IMR-90 (cell line): ENCODE measurements at regions not wholly inside any gene's neighbourhood (a gene's known extent, or its start where the extent isn't known, plus 50 kb on each side); places are given as distances from the start of the nearest gene placed in this dataset.

Experiments used
- ATAC-seq: fragments of 200-7000 bp; cut with Tn5 transposase; 2 replicates; pipeline ENCODE4 v1.9.1; 2020; ENCODE audit warnings: low read depth, mild to moderate bottlenecking, moderate library complexity
- BruUV-seq: library from RNA; stranded (reverse); fragments of 400-500 nt; replicated peaks from 2 replicates; lab custom pipeline; 2021; lab: Mats Ljungman, UMichigan
- CTCF ChIA-PET: fragments of 300-600 bp; formaldehyde crosslinking; extraction: SDS; loops from one replicate; lab custom pipeline; 2021; ENCODE audit warnings: antibody characterized with exemption; lab: Yijun Ruan, JAX
- POLR2A ChIA-PET: fragments of 300-600 bp; sonication (Branson Sonifier 250); formaldehyde crosslinking; loops from one replicate; lab custom pipeline; 2022; ENCODE audit warnings: antibody characterized with exemption; ENCODE audit not compliant: unreplicated experiment; lab: Charles Lee
- DNase-seq: peaks from one replicate; pipeline ENCODE4 v3.0.0; 2013
- H2AFZ ChIP-seq: replicated peaks from 2 replicates; pipeline ENCODE3; 2013; ENCODE audit warnings: low read length, mild to moderate bottlenecking; ENCODE audit not compliant: poor library complexity
- H2AK5ac ChIP-seq: 2 replicates; pipeline ENCODE4 v1.6.1; 2013; ENCODE audit warnings: low read depth, low read length, inconsistent platforms
- H2AK9ac ChIP-seq: replicated peaks from 2 replicates; pipeline ENCODE3; 2013; ENCODE audit warnings: mild to moderate bottlenecking, low read depth, low read length, moderate library complexity; ENCODE audit not compliant: poor library complexity
- H2BK120ac ChIP-seq: 2 replicates; pipeline ENCODE4 v1.6.1; 2013; ENCODE audit warnings: low read depth, low read length, inconsistent platforms
- H2BK15ac ChIP-seq: 3 replicates; pipeline ENCODE4 v1.6.1; 2013; ENCODE audit warnings: low read depth, low read length, inconsistent platforms
- H2BK20ac ChIP-seq: 2 replicates; pipeline ENCODE4 v1.6.1; 2013; ENCODE audit warnings: low read depth, mild to moderate bottlenecking, inconsistent platforms, low read length, moderate library complexity
- H2BK5ac ChIP-seq: 2 replicates; pipeline ENCODE4 v1.6.1; 2013; ENCODE audit warnings: mild to moderate bottlenecking, low read depth, low read length, inconsistent platforms; ENCODE audit not compliant: poor library complexity, severe bottlenecking
- H3K14ac ChIP-seq: replicated peaks from 2 replicates; pipeline ENCODE4 v1.6.1; 2013; ENCODE audit warnings: low read depth, low read length, inconsistent platforms
- H3K18ac ChIP-seq: 2 replicates; pipeline ENCODE4 v1.6.1; 2013; ENCODE audit warnings: low read depth, low read length, control low read depth
- H3K23ac ChIP-seq: 2 replicates; pipeline ENCODE4 v1.6.1; 2013; ENCODE audit warnings: low read depth, low read length, inconsistent platforms
- H3K27ac ChIP-seq: 2 replicates; pipeline ENCODE4 v1.5.1; 2013; ENCODE audit warnings: mild to moderate bottlenecking, control low read depth, low read length; ENCODE audit not compliant: insufficient read depth
- H3K27me3 ChIP-seq: 2 replicates; pipeline ENCODE4 v1.6.1; 2013; ENCODE audit warnings: low read length; ENCODE audit not compliant: control insufficient read depth, insufficient read depth
- H3K36me3 ChIP-seq: 2 replicates; pipeline ENCODE4 v1.6.1; 2013; ENCODE audit warnings: low read length, mixed read lengths; ENCODE audit not compliant: control insufficient read depth, insufficient read depth
- H3K4ac ChIP-seq: 2 replicates; pipeline ENCODE4 v1.6.1; 2013; ENCODE audit warnings: low read depth, low read length, inconsistent platforms
- H3K4me1 ChIP-seq: 2 replicates; pipeline ENCODE4 v1.6.1; 2013; ENCODE audit warnings: low read length, mixed read lengths; ENCODE audit not compliant: control insufficient read depth, insufficient read depth
- H3K4me2 ChIP-seq: 2 replicates; pipeline ENCODE4 v1.6.1; 2013; ENCODE audit warnings: low read depth, mild to moderate bottlenecking, control low read depth, low read length, moderate library complexity
- H3K4me3 ChIP-seq: 2 replicates; pipeline ENCODE4 v1.5.1; 2013; ENCODE audit warnings: low read depth, mild to moderate bottlenecking, control low read depth, low read length, moderate library complexity; ENCODE audit not compliant: insufficient read depth
- H3K56ac ChIP-seq: 2 replicates; pipeline ENCODE4 v1.6.1; 2013; ENCODE audit warnings: low read length, inconsistent platforms; ENCODE audit not compliant: insufficient read depth; ENCODE audit errors: extremely low read depth
- H3K79me1 ChIP-seq, 2 experiments: 2 replicates each; pipeline ENCODE4 v1.6.1; 2013; ENCODE audit warnings: low read length in 2 of 2, inconsistent platforms in 1 of 2, low read depth in 1 of 2
- H3K9ac ChIP-seq: 2 replicates; pipeline ENCODE4 v1.6.1; 2013; ENCODE audit warnings: low read depth, low read length, control low read depth
- H3K9me1 ChIP-seq: 2 replicates; pipeline ENCODE4 v1.6.1; 2013; ENCODE audit warnings: low read length, inconsistent platforms; ENCODE audit not compliant: insufficient read depth
- H3K9me3 ChIP-seq: 2 replicates; pipeline ENCODE4 v1.6.1; 2013; ENCODE audit warnings: low read length; ENCODE audit not compliant: control insufficient read depth, insufficient read depth
- H4K20me1 ChIP-seq: 2 replicates; pipeline ENCODE4 v1.6.1; 2013; ENCODE audit warnings: low read length, inconsistent platforms; ENCODE audit not compliant: insufficient read depth
- H4K5ac ChIP-seq: 2 replicates; pipeline ENCODE4 v1.6.1; 2013; ENCODE audit warnings: mild to moderate bottlenecking, low read depth, low read length, control low read depth
- H4K8ac ChIP-seq, 2 experiments: 2 replicates each; pipeline ENCODE4 v1.6.1; 2013; ENCODE audit warnings: low read depth in 2 of 2, low read length in 2 of 2, control low read depth in 1 of 2, inconsistent platforms in 1 of 2
- H4K91ac ChIP-seq: 2 replicates; pipeline ENCODE4 v1.6.1; 2013; ENCODE audit warnings: low read depth, low read length, inconsistent platforms; ENCODE audit not compliant: insufficient read depth
- BHLHE40 ChIP-seq: fragments of 150-350 bp; IDR thresholded peaks from 2 replicates; pipeline ENCODE4 v1.6.1; 2016; ENCODE audit warnings: mild to moderate bottlenecking, low read depth, low read length
- CEBPB ChIP-seq: IDR thresholded peaks from 2 replicates; pipeline ENCODE4 v1.6.1; 2012; ENCODE audit warnings: low read depth, low read length, improper control_type of control experiment
- CHD1 ChIP-seq: IDR thresholded peaks from 2 replicates; pipeline ENCODE4 v1.6.1; 2012; ENCODE audit warnings: low read depth, low read length, improper control_type of control experiment
- FOS ChIP-seq: fragments of 150-350 bp; IDR thresholded peaks from 2 replicates; pipeline ENCODE4 v1.6.1; 2016; ENCODE audit warnings: low read depth, low read length
- MAFK ChIP-seq: IDR thresholded peaks from 2 replicates; pipeline ENCODE4 v1.6.1; 2012; ENCODE audit warnings: low read depth, low read length, improper control_type of control experiment
- MAZ ChIP-seq: IDR thresholded peaks from 2 replicates; pipeline ENCODE4 v1.6.1; 2012; ENCODE audit warnings: low read depth, mild to moderate bottlenecking, low read length, improper control_type of control experiment, moderate library complexity, borderline replicate concordance
- NFE2L2 ChIP-seq: fragments of 150-350 bp; IDR thresholded peaks from 2 replicates; pipeline ENCODE4 v1.6.1; 2016; ENCODE audit warnings: low read depth, mild to moderate bottlenecking, low read length
- POLR2A ChIP-seq: IDR thresholded peaks from 2 replicates; pipeline ENCODE4 v1.6.1; 2012; ENCODE audit warnings: mild to moderate bottlenecking, low read depth, low read length
- RAD21 ChIP-seq: IDR thresholded peaks from 2 replicates; pipeline ENCODE4 v1.6.1; 2012; ENCODE audit warnings: low read length, improper control_type of control experiment
- RCOR1 ChIP-seq: IDR thresholded peaks from 2 replicates; pipeline ENCODE4 v1.6.1; 2012; ENCODE audit warnings: mild to moderate bottlenecking, low read length, improper control_type of control experiment; ENCODE audit not compliant: insufficient replicate concordance
- RFX5 ChIP-seq: IDR thresholded peaks from 2 replicates; pipeline ENCODE4 v1.8.0; 2012; ENCODE audit warnings: low read depth, mild to moderate bottlenecking, low read length, moderate library complexity
- SMC3 ChIP-seq: fragments of 150-350 bp; IDR thresholded peaks from 2 replicates; pipeline ENCODE4 v1.6.1; 2016; ENCODE audit warnings: low read depth, mild to moderate bottlenecking, antibody characterized with exemption, low read length, moderate library complexity
- WGBS, 2 experiments: methylation state at CpG; one replicate each; pipeline versions ENCODE4 v1.1.5 to v1.1.7; 2013; ENCODE audit warnings: missing lambda C conversion rate in 2 of 2; ENCODE audit not compliant: insufficient read length in 1 of 2; ENCODE audit errors: extremely low coverage in 2 of 2; 5-methylcytosine and 5-hydroxymethylcytosine counted together
- dilution Hi-C: fragments of 300-500 bp; cut with HindIII; formaldehyde crosslinking; loops from one replicate; pipeline ENCODE4 v1.14.3; 2018; ENCODE audit warnings: low sequenced_read_pairs; ENCODE audit not compliant: unreplicated experiment
- in situ Hi-C: fragments of 300-500 bp; cut with MboI; formaldehyde crosslinking; loops from 3 replicates; pipeline ENCODE4 v1.14.3; 2019; ENCODE audit warnings: low sequenced_read_pairs, inconsistent platforms, mixed read lengths
- intact Hi-C: fragments of 100-400 bp; cut with micrococcal nuclease; formaldehyde crosslinking; loops from 2 replicates; pipeline ENCODE4 v1.10.0; 2022
- TF ChIP-seq, protein P1 (sequence below): conservative IDR thresholded peaks from 2 replicates; pipeline ENCODE4 v1.5.1; 2012; ENCODE audit warnings: mild to moderate bottlenecking, low read depth, low read length, improper control_type of control experiment
- TF ChIP-seq, protein P2 (sequence below): fragments of 150-350 bp; IDR thresholded peaks from 2 replicates; pipeline ENCODE4 v1.6.1; 2016; ENCODE audit warnings: low read depth, mild to moderate bottlenecking, low read length, moderate library complexity, borderline replicate concordance

DNA sequence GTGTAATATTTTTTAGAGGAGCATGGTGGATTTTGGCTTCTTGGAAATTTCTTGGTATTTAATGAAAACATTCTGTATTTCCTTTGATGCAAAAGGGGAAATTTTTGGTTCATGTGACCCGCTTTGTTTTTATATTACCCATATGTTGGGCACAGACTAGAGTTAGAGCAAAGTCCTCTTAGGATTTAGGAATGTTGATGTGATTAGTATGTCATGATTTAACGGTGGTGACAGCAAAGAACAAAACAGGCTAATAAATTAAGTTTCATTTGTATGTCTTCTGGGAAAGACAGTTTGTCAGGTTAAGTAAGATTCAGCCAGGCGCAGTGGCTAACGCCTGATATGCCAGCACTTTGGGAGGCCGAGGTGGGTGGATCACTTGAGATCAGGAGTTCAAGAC is 304.6 kb downstream of the REEP3 start:
- intact Hi-C loops (no loop called here), dilution Hi-C loops (no loop called here), in situ Hi-C loops (no loop called here)
- ATAC-seq (no peak), DNase-seq (no peak)
- H2AK5ac ChIP-seq = no peak overlapping the region
- no peak overlapping the region for H3K27ac ChIP-seq
- no peak overlapping the region for H4K8ac ChIP-seq
- H3K9me3 ChIP-seq = no peaks in the 10 kb centered on the region
- H3K14ac ChIP-seq = no peak overlapping the region
- POLR2A ChIA-PET = no interaction called here
- no peak overlapping the region for H3K18ac ChIP-seq
- WGBS, 2 experiments = no CpG with 5 or more reads among the region's 5 CpGs
- H3K79me1 ChIP-seq = no peaks in the 10 kb centered on the region
- no peak overlapping the region for H3K56ac ChIP-seq
- no peak overlapping the region for H3K23ac ChIP-seq
- no peak overlapping the region for H3K9ac ChIP-seq
- H3K27me3 ChIP-seq = no peaks in the 10 kb centered on the region
- H3K9me1 ChIP-seq = no peaks in the 10 kb centered on the region
- H2AK9ac ChIP-seq = no peak overlapping the region
- H3K36me3 ChIP-seq = no peaks in the 10 kb centered on the region
- H2AFZ ChIP-seq = no peak overlapping the region
- H3K4me3 ChIP-seq = no peak overlapping the region
- no TSS peak for BruUV-seq
- H2BK120ac ChIP-seq = no peak overlapping the region
- no peak for TF ChIP-seq CEBPB
- TF ChIP-seq, protein P1, sequence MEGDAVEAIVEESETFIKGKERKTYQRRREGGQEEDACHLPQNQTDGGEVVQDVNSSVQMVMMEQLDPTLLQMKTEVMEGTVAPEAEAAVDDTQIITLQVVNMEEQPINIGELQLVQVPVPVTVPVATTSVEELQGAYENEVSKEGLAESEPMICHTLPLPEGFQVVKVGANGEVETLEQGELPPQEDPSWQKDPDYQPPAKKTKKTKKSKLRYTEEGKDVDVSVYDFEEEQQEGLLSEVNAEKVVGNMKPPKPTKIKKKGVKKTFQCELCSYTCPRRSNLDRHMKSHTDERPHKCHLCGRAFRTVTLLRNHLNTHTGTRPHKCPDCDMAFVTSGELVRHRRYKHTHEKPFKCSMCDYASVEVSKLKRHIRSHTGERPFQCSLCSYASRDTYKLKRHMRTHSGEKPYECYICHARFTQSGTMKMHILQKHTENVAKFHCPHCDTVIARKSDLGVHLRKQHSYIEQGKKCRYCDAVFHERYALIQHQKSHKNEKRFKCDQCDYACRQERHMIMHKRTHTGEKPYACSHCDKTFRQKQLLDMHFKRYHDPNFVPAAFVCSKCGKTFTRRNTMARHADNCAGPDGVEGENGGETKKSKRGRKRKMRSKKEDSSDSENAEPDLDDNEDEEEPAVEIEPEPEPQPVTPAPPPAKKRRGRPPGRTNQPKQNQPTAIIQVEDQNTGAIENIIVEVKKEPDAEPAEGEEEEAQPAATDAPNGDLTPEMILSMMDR = no peak
- TF ChIP-seq CHD1 = no peak
- TF ChIP-seq POLR2A = no peak
- TF ChIP-seq NFE2L2 = no peak
- no peak for TF ChIP-seq FOS
- TF ChIP-seq MAFK = no peak
- no peak for TF ChIP-seq MAZ
- TF ChIP-seq SMC3 = no peak
- no peak for TF ChIP-seq RAD21
- TF ChIP-seq RCOR1 = no peak
- no peak for TF ChIP-seq RFX5
- no peak for TF ChIP-seq BHLHE40
- TF ChIP-seq, protein P2, sequence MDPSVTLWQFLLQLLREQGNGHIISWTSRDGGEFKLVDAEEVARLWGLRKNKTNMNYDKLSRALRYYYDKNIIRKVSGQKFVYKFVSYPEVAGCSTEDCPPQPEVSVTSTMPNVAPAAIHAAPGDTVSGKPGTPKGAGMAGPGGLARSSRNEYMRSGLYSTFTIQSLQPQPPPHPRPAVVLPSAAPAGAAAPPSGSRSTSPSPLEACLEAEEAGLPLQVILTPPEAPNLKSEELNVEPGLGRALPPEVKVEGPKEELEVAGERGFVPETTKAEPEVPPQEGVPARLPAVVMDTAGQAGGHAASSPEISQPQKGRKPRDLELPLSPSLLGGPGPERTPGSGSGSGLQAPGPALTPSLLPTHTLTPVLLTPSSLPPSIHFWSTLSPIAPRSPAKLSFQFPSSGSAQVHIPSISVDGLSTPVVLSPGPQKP = no peak
- no peak overlapping the region for H4K5ac ChIP-seq
- no peak overlapping the region for H2BK20ac ChIP-seq
- no peak overlapping the region for H2BK15ac ChIP-seq
- H4K91ac ChIP-seq = no peak overlapping the region
- no peak overlapping the region for H3K4me2 ChIP-seq
- CTCF ChIA-PET = no interaction called here
- H4K20me1 ChIP-seq = no peaks in the 10 kb centered on the region
- no peak overlapping the region for H2BK5ac ChIP-seq
- no peaks in the 10 kb centered on the region for H3K4me1 ChIP-seq
- H3K4ac ChIP-seq = no peak overlapping the region
